IMR-90 (cell line): ENCODE measurements at regions not wholly inside any gene's neighbourhood (a gene's known extent, or its start where the extent isn't known, plus 50 kb on each side); places are given as distances from the start of the nearest gene placed in this dataset.

ENCODE experiments used
- ATAC-seq: fragments of 200-7000 bp; cut with Tn5 transposase; 2 replicates; pipeline ENCODE4 v1.9.1; 2020; ENCODE audit warnings: low read depth, mild to moderate bottlenecking, moderate library complexity
- BruUV-seq: library from RNA; stranded (reverse); fragments of 400-500 nt; replicated peaks from 2 replicates; lab custom pipeline; 2021; lab: Mats Ljungman, UMichigan
- CTCF ChIA-PET: fragments of 300-600 bp; formaldehyde crosslinking; extraction: SDS; loops from one replicate; lab custom pipeline; 2021; ENCODE audit warnings: antibody characterized with exemption; lab: Yijun Ruan, JAX
- POLR2A ChIA-PET: fragments of 300-600 bp; sonication (Branson Sonifier 250); formaldehyde crosslinking; loops from one replicate; lab custom pipeline; 2022; ENCODE audit warnings: antibody characterized with exemption; ENCODE audit not compliant: unreplicated experiment; lab: Charles Lee
- DNase-seq: peaks from one replicate; pipeline ENCODE4 v3.0.0; 2013
- H2AFZ ChIP-seq: replicated peaks from 2 replicates; pipeline ENCODE3; 2013; ENCODE audit warnings: low read length, mild to moderate bottlenecking; ENCODE audit not compliant: poor library complexity
- H2AK5ac ChIP-seq: 2 replicates; pipeline ENCODE4 v1.6.1; 2013; ENCODE audit warnings: low read depth, low read length, inconsistent platforms
- H2AK9ac ChIP-seq: replicated peaks from 2 replicates; pipeline ENCODE3; 2013; ENCODE audit warnings: mild to moderate bottlenecking, low read depth, low read length, moderate library complexity; ENCODE audit not compliant: poor library complexity
- H2BK120ac ChIP-seq: 2 replicates; pipeline ENCODE4 v1.6.1; 2013; ENCODE audit warnings: low read depth, low read length, inconsistent platforms
- H2BK15ac ChIP-seq: 3 replicates; pipeline ENCODE4 v1.6.1; 2013; ENCODE audit warnings: low read depth, low read length, inconsistent platforms
- H2BK20ac ChIP-seq: 2 replicates; pipeline ENCODE4 v1.6.1; 2013; ENCODE audit warnings: low read depth, mild to moderate bottlenecking, inconsistent platforms, low read length, moderate library complexity
- H2BK5ac ChIP-seq: 2 replicates; pipeline ENCODE4 v1.6.1; 2013; ENCODE audit warnings: mild to moderate bottlenecking, low read depth, low read length, inconsistent platforms; ENCODE audit not compliant: poor library complexity, severe bottlenecking
- H3K14ac ChIP-seq: replicated peaks from 2 replicates; pipeline ENCODE4 v1.6.1; 2013; ENCODE audit warnings: low read depth, low read length, inconsistent platforms
- H3K18ac ChIP-seq: 2 replicates; pipeline ENCODE4 v1.6.1; 2013; ENCODE audit warnings: low read depth, low read length, control low read depth
- H3K23ac ChIP-seq: 2 replicates; pipeline ENCODE4 v1.6.1; 2013; ENCODE audit warnings: low read depth, low read length, inconsistent platforms
- H3K27ac ChIP-seq: 2 replicates; pipeline ENCODE4 v1.5.1; 2013; ENCODE audit warnings: mild to moderate bottlenecking, control low read depth, low read length; ENCODE audit not compliant: insufficient read depth
- H3K27me3 ChIP-seq: 2 replicates; pipeline ENCODE4 v1.6.1; 2013; ENCODE audit warnings: low read length; ENCODE audit not compliant: control insufficient read depth, insufficient read depth
- H3K36me3 ChIP-seq: 2 replicates; pipeline ENCODE4 v1.6.1; 2013; ENCODE audit warnings: low read length, mixed read lengths; ENCODE audit not compliant: control insufficient read depth, insufficient read depth
- H3K4ac ChIP-seq: 2 replicates; pipeline ENCODE4 v1.6.1; 2013; ENCODE audit warnings: low read depth, low read length, inconsistent platforms
- H3K4me1 ChIP-seq: 2 replicates; pipeline ENCODE4 v1.6.1; 2013; ENCODE audit warnings: low read length, mixed read lengths; ENCODE audit not compliant: control insufficient read depth, insufficient read depth
- H3K4me2 ChIP-seq: 2 replicates; pipeline ENCODE4 v1.6.1; 2013; ENCODE audit warnings: low read depth, mild to moderate bottlenecking, control low read depth, low read length, moderate library complexity
- H3K4me3 ChIP-seq: 2 replicates; pipeline ENCODE4 v1.5.1; 2013; ENCODE audit warnings: low read depth, mild to moderate bottlenecking, control low read depth, low read length, moderate library complexity; ENCODE audit not compliant: insufficient read depth
- H3K56ac ChIP-seq: 2 replicates; pipeline ENCODE4 v1.6.1; 2013; ENCODE audit warnings: low read length, inconsistent platforms; ENCODE audit not compliant: insufficient read depth; ENCODE audit errors: extremely low read depth
- H3K79me1 ChIP-seq, 2 experiments: 2 replicates each; pipeline ENCODE4 v1.6.1; 2013; ENCODE audit warnings: low read length in 2 of 2, inconsistent platforms in 1 of 2, low read depth in 1 of 2
- H3K9ac ChIP-seq: 2 replicates; pipeline ENCODE4 v1.6.1; 2013; ENCODE audit warnings: low read depth, low read length, control low read depth
- H3K9me1 ChIP-seq: 2 replicates; pipeline ENCODE4 v1.6.1; 2013; ENCODE audit warnings: low read length, inconsistent platforms; ENCODE audit not compliant: insufficient read depth
- H3K9me3 ChIP-seq: 2 replicates; pipeline ENCODE4 v1.6.1; 2013; ENCODE audit warnings: low read length; ENCODE audit not compliant: control insufficient read depth, insufficient read depth
- H4K20me1 ChIP-seq: 2 replicates; pipeline ENCODE4 v1.6.1; 2013; ENCODE audit warnings: low read length, inconsistent platforms; ENCODE audit not compliant: insufficient read depth
- H4K5ac ChIP-seq: 2 replicates; pipeline ENCODE4 v1.6.1; 2013; ENCODE audit warnings: mild to moderate bottlenecking, low read depth, low read length, control low read depth
- H4K8ac ChIP-seq, 2 experiments: 2 replicates each; pipeline ENCODE4 v1.6.1; 2013; ENCODE audit warnings: low read depth in 2 of 2, low read length in 2 of 2, control low read depth in 1 of 2, inconsistent platforms in 1 of 2
- H4K91ac ChIP-seq: 2 replicates; pipeline ENCODE4 v1.6.1; 2013; ENCODE audit warnings: low read depth, low read length, inconsistent platforms; ENCODE audit not compliant: insufficient read depth
- BHLHE40 ChIP-seq: fragments of 150-350 bp; IDR thresholded peaks from 2 replicates; pipeline ENCODE4 v1.6.1; 2016; ENCODE audit warnings: mild to moderate bottlenecking, low read depth, low read length
- CEBPB ChIP-seq: IDR thresholded peaks from 2 replicates; pipeline ENCODE4 v1.6.1; 2012; ENCODE audit warnings: low read depth, low read length, improper control_type of control experiment
- FOS ChIP-seq: fragments of 150-350 bp; IDR thresholded peaks from 2 replicates; pipeline ENCODE4 v1.6.1; 2016; ENCODE audit warnings: low read depth, low read length
- MXI1 ChIP-seq: IDR thresholded peaks from 2 replicates; pipeline ENCODE4 v1.6.1; 2012; ENCODE audit warnings: low read depth, mild to moderate bottlenecking, low read length, moderate library complexity, borderline replicate concordance
- NFE2L2 ChIP-seq: fragments of 150-350 bp; IDR thresholded peaks from 2 replicates; pipeline ENCODE4 v1.6.1; 2016; ENCODE audit warnings: low read depth, mild to moderate bottlenecking, low read length
- RAD21 ChIP-seq: IDR thresholded peaks from 2 replicates; pipeline ENCODE4 v1.6.1; 2012; ENCODE audit warnings: low read length, improper control_type of control experiment
- RCOR1 ChIP-seq: IDR thresholded peaks from 2 replicates; pipeline ENCODE4 v1.6.1; 2012; ENCODE audit warnings: mild to moderate bottlenecking, low read length, improper control_type of control experiment; ENCODE audit not compliant: insufficient replicate concordance
- SMC3 ChIP-seq: fragments of 150-350 bp; IDR thresholded peaks from 2 replicates; pipeline ENCODE4 v1.6.1; 2016; ENCODE audit warnings: low read depth, mild to moderate bottlenecking, antibody characterized with exemption, low read length, moderate library complexity
- WGBS, 2 experiments: methylation state at CpG; one replicate each; pipeline versions ENCODE4 v1.1.5 to v1.1.7; 2013; ENCODE audit warnings: missing lambda C conversion rate in 2 of 2; ENCODE audit not compliant: insufficient read length in 1 of 2; ENCODE audit errors: extremely low coverage in 2 of 2; 5-methylcytosine and 5-hydroxymethylcytosine counted together
- dilution Hi-C: fragments of 300-500 bp; cut with HindIII; formaldehyde crosslinking; loops from one replicate; pipeline ENCODE4 v1.14.3; 2018; ENCODE audit warnings: low sequenced_read_pairs; ENCODE audit not compliant: unreplicated experiment
- in situ Hi-C: fragments of 300-500 bp; cut with MboI; formaldehyde crosslinking; loops from 3 replicates; pipeline ENCODE4 v1.14.3; 2019; ENCODE audit warnings: low sequenced_read_pairs, inconsistent platforms, mixed read lengths
- intact Hi-C: fragments of 100-400 bp; cut with micrococcal nuclease; formaldehyde crosslinking; loops from 2 replicates; pipeline ENCODE4 v1.10.0; 2022
- TF ChIP-seq, protein P1 (sequence below): fragments of 150-350 bp; IDR thresholded peaks from 2 replicates; pipeline ENCODE4 v1.6.1; 2017; ENCODE audit warnings: mild to moderate bottlenecking, antibody characterized with exemption, low read length, low read depth
- TF ChIP-seq, protein P2 (sequence below): fragments of 150-350 bp; IDR thresholded peaks from 2 replicates; pipeline ENCODE4 v1.6.1; 2016; ENCODE audit warnings: low read depth, mild to moderate bottlenecking, low read length, moderate library complexity, borderline replicate concordance

DNA sequence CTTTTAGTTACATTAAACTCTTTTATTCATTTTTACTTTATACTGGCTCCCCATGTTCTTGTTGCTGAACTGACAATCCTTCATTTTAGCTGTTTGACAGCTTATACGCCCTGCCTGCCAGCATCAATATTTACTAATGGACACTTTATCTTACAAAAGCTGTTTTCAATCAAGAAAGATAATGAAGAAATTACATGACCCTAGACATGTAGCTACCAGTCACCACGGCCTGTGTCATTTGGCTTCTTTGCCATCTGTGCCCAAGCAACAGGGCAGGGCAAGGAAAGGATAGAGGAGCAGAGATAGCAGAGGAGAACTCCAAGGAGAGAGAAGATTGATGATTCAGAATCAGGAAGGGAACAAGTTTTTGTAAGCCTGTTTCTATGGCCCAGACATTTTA lies 647.3 kb downstream of the BRINP1 start:
- no peak overlapping the region for H3K23ac ChIP-seq
- H4K5ac ChIP-seq, result no peak overlapping the region
- H3K27me3 ChIP-seq, result no peaks in the 10 kb centered on the region
- DNase-seq (no peak), ATAC-seq (no peak)
- H4K91ac ChIP-seq, result no peak overlapping the region
- no peaks in the 10 kb centered on the region for H3K36me3 ChIP-seq
- no peak overlapping the region for H2AK9ac ChIP-seq
- H3K27ac ChIP-seq, result no peak overlapping the region
- intact Hi-C loops (no loop called here), in situ Hi-C loops (no loop called here), dilution Hi-C loops (no loop called here)
- H2AK5ac ChIP-seq, result no peak overlapping the region
- ChIA-PET CTCF (no interaction called here), POLR2A (no interaction called here)
- no peak overlapping the region for H2AFZ ChIP-seq
- H3K14ac ChIP-seq, result no peak overlapping the region
- no peaks in the 10 kb centered on the region for H3K79me1 ChIP-seq
- no peak overlapping the region for H3K4me3 ChIP-seq
- H2BK20ac ChIP-seq, result no peak overlapping the region
- no peak overlapping the region for H3K4ac ChIP-seq
- H3K56ac ChIP-seq, result no peak overlapping the region
- BruUV-seq, result no TSS peak
- H2BK15ac ChIP-seq, result no peak overlapping the region
- H3K4me2 ChIP-seq, result no peak overlapping the region
- H3K9me1 ChIP-seq, result no peaks in the 10 kb centered on the region
- no peaks in the 10 kb centered on the region; the same call in 1 of the 2 replicates for H3K9me3 ChIP-seq
- no peak for TF ChIP-seq CEBPB
- TF ChIP-seq, protein P1, sequence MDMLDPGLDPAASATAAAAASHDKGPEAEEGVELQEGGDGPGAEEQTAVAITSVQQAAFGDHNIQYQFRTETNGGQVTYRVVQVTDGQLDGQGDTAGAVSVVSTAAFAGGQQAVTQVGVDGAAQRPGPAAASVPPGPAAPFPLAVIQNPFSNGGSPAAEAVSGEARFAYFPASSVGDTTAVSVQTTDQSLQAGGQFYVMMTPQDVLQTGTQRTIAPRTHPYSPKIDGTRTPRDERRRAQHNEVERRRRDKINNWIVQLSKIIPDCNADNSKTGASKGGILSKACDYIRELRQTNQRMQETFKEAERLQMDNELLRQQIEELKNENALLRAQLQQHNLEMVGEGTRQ, result no peak
- no peak for TF ChIP-seq RAD21
- no peak for TF ChIP-seq SMC3
- no peak for TF ChIP-seq FOS
- no peak for TF ChIP-seq BHLHE40
- TF ChIP-seq, protein P2, sequence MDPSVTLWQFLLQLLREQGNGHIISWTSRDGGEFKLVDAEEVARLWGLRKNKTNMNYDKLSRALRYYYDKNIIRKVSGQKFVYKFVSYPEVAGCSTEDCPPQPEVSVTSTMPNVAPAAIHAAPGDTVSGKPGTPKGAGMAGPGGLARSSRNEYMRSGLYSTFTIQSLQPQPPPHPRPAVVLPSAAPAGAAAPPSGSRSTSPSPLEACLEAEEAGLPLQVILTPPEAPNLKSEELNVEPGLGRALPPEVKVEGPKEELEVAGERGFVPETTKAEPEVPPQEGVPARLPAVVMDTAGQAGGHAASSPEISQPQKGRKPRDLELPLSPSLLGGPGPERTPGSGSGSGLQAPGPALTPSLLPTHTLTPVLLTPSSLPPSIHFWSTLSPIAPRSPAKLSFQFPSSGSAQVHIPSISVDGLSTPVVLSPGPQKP, result no peak
- no peak for TF ChIP-seq NFE2L2
- TF ChIP-seq RCOR1, result no peak
- TF ChIP-seq MXI1, result no peak
- H2BK5ac ChIP-seq, result no peak overlapping the region
- no peaks in the 10 kb centered on the region for H4K20me1 ChIP-seq
- no peak overlapping the region for H3K18ac ChIP-seq
- H3K4me1 ChIP-seq, result no peaks in the 10 kb centered on the region
- WGBS, 2 experiments, result no CpG with 5 or more reads among the region's 2 CpGs
- no peak overlapping the region for H3K9ac ChIP-seq
- no peak overlapping the region for H4K8ac ChIP-seq
- no peak overlapping the region for H2BK120ac ChIP-seq
